COLO668 (cell line): ENCODE measurements at regions not wholly inside any gene's neighbourhood (a gene's known extent, or its start where the extent isn't known, plus 50 kb on each side); places are given as distances from the start of the nearest gene placed in this dataset.
"Not testable (repeated sequence)": the region's sequence is repeated elsewhere in the genome, so short reads cannot be mapped to it uniquely, and the experiment has no call there.

Experiments
- DNase-seq: peaks from one replicate; lab custom pipeline; 2025; ENCODE audit not compliant: unreplicated experiment; lab: John Stamatoyannopoulos, UW

GRCh38 chr6:9851006-9851405 lies 563.9 kb downstream of the TFAP2A start:
- DNase-seq = no peak

- DNase-seq = no peak
These were observed 566.8 kb downstream of the TFAP2A start for GRCh38 chr6:9848094-9848493.

- DNase-seq = no peak
These were observed 572.8 kb downstream of the TFAP2A start for GRCh38 chr6:9841886-9842725.

GRCh38 chr6:9834233-9834632 lies 580.6 kb downstream of the TFAP2A start:
- no peak for DNase-seq

- DNase-seq = no peak
These were observed 583.1 kb downstream of the TFAP2A start for GRCh38 chr6:9831783-9832182.

GRCh38 chr6:9830808-9831207 lies 584.1 kb downstream of the TFAP2A start:
- DNase-seq = no peak

DNA sequence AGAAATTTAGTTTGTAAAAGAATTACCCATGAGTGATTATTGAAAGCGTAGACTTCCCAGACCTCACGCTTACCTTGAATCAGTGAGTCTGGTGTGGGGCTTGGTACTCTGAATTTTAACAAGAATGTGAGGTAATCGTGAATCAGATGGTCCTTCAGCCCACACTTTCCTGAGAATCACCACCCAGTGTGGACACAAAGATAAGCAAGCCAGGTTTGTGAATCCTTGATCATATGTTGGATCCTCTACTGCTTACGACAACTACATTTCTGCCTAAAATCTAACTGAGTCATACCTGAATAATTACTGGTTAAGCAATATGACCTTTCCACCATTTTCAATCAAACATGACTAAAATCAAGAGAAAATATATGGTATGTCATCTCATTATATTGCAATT lies 589.3 kb downstream of the TFAP2A start:
- no peak for DNase-seq

DNA sequence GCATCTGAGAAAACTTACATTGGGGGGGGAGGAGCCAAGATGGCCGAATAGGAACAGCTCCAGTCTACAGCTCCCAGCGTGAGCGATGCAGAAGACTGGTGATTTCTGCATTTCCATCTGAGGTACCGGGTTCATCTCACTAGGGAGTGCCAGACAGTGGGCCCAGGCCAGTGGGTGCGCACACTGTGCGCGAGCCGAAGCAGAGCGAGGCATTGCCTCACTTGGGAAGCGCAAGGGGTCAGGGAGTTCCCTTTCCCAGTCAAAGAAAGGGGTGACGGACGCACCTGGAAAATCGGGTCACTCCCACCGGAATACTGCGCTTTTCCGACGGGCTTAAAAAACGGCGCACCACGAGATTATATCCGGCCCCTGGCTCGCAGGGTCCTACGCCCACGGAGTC lies 604.1 kb downstream of the TFAP2A start:
- DNase-seq = not testable (repeated sequence)

DNA sequence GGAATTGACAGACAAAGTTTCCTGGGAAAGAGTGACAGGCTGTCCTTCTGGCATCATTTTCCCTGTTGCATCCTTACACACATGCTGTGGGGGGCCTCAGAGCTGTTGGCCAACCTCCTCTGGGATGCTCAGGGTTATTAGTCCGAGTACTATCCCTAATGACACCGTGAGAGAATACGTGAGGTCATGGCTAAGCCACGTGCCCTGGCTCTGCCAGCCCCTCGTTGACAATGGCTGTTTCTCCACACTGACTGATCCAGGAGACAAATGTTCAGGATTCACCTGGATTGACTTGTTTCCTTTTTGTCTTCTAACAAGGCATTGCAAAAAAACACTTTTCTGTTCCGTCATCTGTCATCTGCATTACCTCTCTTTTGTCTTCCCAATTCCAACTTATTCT lies 604.6 kb downstream of the TFAP2A start:
- no peak for DNase-seq

DNA sequence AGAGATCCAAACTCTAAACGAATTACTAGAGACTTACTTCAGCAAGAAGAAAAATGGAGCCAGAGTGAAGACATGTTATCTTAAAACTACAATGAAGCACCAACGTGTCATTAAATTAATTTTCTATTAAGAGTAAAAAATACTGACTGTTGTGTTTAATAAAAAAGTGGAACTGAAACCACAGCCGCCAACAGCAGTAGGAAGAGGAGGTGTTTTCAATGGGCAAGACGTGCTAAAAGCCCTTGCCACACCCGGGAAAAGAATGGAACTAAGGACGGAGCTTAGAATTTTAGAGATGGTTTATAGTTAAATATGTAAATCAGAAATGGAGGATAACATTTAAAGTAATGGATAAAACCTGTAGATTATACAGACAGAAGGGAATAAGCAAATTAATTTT lies 608.7 kb downstream of the TFAP2A start:
- no peak for DNase-seq

DNA sequence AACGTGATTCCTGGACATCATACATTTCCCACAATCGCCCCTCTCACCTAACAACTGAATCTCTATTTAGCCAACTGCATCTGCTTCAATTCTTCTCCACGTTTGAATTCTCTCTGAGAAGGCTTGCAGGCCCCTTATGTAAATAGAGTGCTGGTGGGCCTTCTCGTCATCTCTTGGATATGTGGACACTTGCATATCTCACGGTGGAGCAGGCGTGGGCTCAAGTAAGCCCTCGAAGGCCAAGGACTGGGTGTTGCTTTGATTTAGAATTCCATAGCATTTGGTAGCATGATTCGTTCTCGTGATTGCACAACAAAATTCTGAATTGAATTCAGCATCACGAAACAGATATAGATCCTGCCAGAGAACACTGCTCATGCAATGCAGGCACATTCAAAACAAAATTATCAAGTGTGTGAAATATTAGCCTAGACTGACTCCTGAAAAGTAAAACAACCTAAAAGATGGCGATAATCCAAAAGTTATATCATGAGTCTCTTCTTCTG lies 613.6 kb downstream of the TFAP2A start:
- DNase-seq = no peak

GRCh38 chr6:9799582-9799981 lies 615.3 kb downstream of the TFAP2A start:
- DNase-seq = no peak

- DNase-seq = no peak
These were observed 618.0 kb downstream of the TFAP2A start for GRCh38 chr6:9796827-9797226.

GRCh38 chr6:9795880-9796279 lies 619.0 kb downstream of the TFAP2A start:
- no peak for DNase-seq

DNA sequence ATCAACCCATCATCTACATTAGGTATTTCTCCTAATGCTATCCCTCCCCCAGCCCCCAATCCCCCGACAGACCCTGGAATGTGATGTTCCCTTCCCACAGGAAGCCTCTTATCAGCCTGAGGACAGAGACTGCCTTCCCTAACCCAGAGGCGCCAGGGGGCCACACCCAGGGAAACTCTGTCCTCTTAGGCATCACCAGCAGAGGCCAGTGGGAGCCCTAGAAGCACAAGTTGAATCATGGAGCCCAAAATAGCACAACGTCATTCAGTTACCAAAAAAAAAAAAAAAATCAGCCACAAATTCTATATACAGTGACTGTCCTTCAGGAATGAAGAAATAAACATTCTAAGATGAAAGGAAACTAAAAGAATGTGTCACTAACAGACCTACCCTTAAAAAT lies 625.7 kb downstream of the TFAP2A start:
- DNase-seq = no peak

DNA sequence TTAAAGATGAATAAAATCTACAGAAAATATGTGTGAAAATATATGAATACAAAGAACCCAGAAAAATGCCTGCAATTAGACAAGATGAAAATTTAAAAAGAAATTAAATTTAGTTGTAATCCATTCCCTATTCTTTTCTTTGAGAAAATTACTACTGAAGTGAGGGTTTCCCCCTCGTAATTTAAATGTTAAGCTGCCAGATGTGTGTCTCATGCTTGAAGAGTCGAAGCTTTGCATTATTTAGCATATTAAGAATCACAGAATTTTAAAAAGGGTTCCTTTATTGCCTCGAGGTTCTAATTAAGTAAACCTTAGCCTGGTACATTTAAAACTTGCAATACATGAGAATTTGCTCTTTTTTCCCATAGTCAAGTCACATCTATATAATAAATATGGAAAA lies 630.1 kb downstream of the TFAP2A start:
- DNase-seq = no peak

GRCh38 chr6:9783567-9783966 lies 631.3 kb downstream of the TFAP2A start:
- no peak for DNase-seq

- DNase-seq = no peak
These were observed 648.5 kb downstream of the TFAP2A start for GRCh38 chr6:9766240-9766915.

- DNase-seq = no peak
These were observed 653.7 kb downstream of the TFAP2A start for GRCh38 chr6:9761220-9761619.

GRCh38 chr6:9754515-9754914 lies 660.4 kb downstream of the TFAP2A start:
- DNase-seq = no peak

GRCh38 chr6:9745966-9746365 lies 668.9 kb downstream of the TFAP2A start:
- no peak for DNase-seq

- no peak for DNase-seq
These were observed 669.4 kb downstream of the TFAP2A start for GRCh38 chr6:9745476-9745875.
